Thoracic aorta (tissue), 2 donors: ENCODE measurements at regions not wholly inside any gene's neighbourhood (a gene's known extent, or its start where the extent isn't known, plus 50 kb on each side); places are given as distances from the start of the nearest gene placed in this dataset.

Source experiments
- ATAC-seq: fragments of 150-250 bp; one replicate; pipeline ENCODE4 v1.8.0; 2017; ENCODE audit warnings: low read depth; ENCODE audit not compliant: insufficient number of reproducible peaks, low FRiP score
- DNase-seq: peaks from one replicate; pipeline ENCODE4 v3.0.0-alpha.2; 2020; ENCODE audit warnings: low spot score
- H3K27ac ChIP-seq, 2 donors: fragments of 200-600 bp; sonication (generic); 1 replicate in 1 of 2; 2 replicates in 1 of 2; pipeline ENCODE4 v1.5.1; 2016; ENCODE audit warnings: mild to moderate bottlenecking in 2 of 2, moderate library complexity in 2 of 2
- H3K27me3 ChIP-seq: fragments of 200-600 bp; sonication (generic); replicated peaks from 2 replicates; pipeline ENCODE4 v1.6.0; 2016; ENCODE audit warnings: mild to moderate bottlenecking; ENCODE audit not compliant: insufficient read depth
- H3K36me3 ChIP-seq: fragments of 200-600 bp; sonication (generic); one replicate; pipeline ENCODE4 v1.5.1; 2016
- H3K4me1 ChIP-seq, 2 donors: fragments of 200-600 bp; sonication (generic); 1 replicate in 1 of 2; 2 replicates in 1 of 2; pipeline versions ENCODE4 v1.5.1 to v1.6.0; 2016; ENCODE audit warnings: low read depth in 2 of 2, mild to moderate bottlenecking in 1 of 2; ENCODE audit not compliant: control insufficient read depth in 1 of 2
- H3K4me3 ChIP-seq: fragments of 200-600 bp; sonication (generic); 2 replicates; pipeline ENCODE4 v1.5.1; 2016; ENCODE audit warnings: mild to moderate bottlenecking
- H3K9me3 ChIP-seq: fragments of 200-600 bp; sonication (generic); 2 replicates; pipeline ENCODE4 v1.5.1; 2016
- TF ChIP-seq, protein P1 (sequence below): fragments of 200-600 bp; sonication (generic); IDR thresholded peaks from one replicate; pipeline ENCODE4 v1.5.1; 2019; ENCODE audit warnings: antibody characterized with exemption

- H3K4me3 ChIP-seq: no peak overlapping the region
- no peak overlapping the region for H3K27ac ChIP-seq
- DNase-seq (no peak), ATAC-seq (no peak)
- TF ChIP-seq, protein P1, sequence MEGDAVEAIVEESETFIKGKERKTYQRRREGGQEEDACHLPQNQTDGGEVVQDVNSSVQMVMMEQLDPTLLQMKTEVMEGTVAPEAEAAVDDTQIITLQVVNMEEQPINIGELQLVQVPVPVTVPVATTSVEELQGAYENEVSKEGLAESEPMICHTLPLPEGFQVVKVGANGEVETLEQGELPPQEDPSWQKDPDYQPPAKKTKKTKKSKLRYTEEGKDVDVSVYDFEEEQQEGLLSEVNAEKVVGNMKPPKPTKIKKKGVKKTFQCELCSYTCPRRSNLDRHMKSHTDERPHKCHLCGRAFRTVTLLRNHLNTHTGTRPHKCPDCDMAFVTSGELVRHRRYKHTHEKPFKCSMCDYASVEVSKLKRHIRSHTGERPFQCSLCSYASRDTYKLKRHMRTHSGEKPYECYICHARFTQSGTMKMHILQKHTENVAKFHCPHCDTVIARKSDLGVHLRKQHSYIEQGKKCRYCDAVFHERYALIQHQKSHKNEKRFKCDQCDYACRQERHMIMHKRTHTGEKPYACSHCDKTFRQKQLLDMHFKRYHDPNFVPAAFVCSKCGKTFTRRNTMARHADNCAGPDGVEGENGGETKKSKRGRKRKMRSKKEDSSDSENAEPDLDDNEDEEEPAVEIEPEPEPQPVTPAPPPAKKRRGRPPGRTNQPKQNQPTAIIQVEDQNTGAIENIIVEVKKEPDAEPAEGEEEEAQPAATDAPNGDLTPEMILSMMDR: no peak
- no peaks in the 10 kb centered on the region for H3K4me1 ChIP-seq
- no peaks in the 10 kb centered on the region for H3K36me3 ChIP-seq
- H3K9me3 ChIP-seq: no peaks in the 10 kb centered on the region
- no peaks in the 10 kb centered on the region for H3K27me3 ChIP-seq
Observed at GRCh38 chr18:65459741-65460140, 291.1 kb upstream of the CDH7 start.

GRCh38 chr18:65458871-65459270 lies 291.9 kb upstream of the CDH7 start:
- H3K4me1 ChIP-seq: no peaks in the 10 kb centered on the region
- no peaks in the 10 kb centered on the region for H3K9me3 ChIP-seq
- no peak overlapping the region for H3K4me3 ChIP-seq
- no peak for ATAC-seq
- DNase-seq: no peak
- H3K36me3 ChIP-seq: no peaks in the 10 kb centered on the region
- H3K27me3 ChIP-seq: no peaks in the 10 kb centered on the region
- H3K27ac ChIP-seq: no peak overlapping the region
- TF ChIP-seq, protein P1: no peak

- Histone ChIP-seq H3K36me3 (no peaks in the 10 kb centered on the region), H3K27ac (no peak overlapping the region), H3K4me1 (no peaks in the 10 kb centered on the region), H3K9me3 (no peaks in the 10 kb centered on the region), H3K27me3 (no peaks in the 10 kb centered on the region), H3K4me3 (no peak overlapping the region)
- ATAC-seq (no peak), DNase-seq (no peak)
- TF ChIP-seq, protein P1: no peak
Observed at GRCh38 chr18:65439188-65439587, 311.6 kb upstream of the CDH7 start.

GRCh38 chr18:65436430-65436829 lies 314.4 kb upstream of the CDH7 start:
- Histone ChIP-seq H3K36me3 (no peaks in the 10 kb centered on the region), H3K27ac (no peak overlapping the region), H3K9me3 (no peaks in the 10 kb centered on the region), H3K4me1 (no peaks in the 10 kb centered on the region), H3K4me3 (no peak overlapping the region), H3K27me3 (no peaks in the 10 kb centered on the region)
- TF ChIP-seq, protein P1: no peak
- DNase-seq (no peak), ATAC-seq (no peak)

- ATAC-seq (no peak), DNase-seq (no peak)
- TF ChIP-seq, protein P1: no peak
- Histone ChIP-seq H3K9me3 (no peaks in the 10 kb centered on the region), H3K4me1 (no peaks in the 10 kb centered on the region), H3K27ac (no peak overlapping the region), H3K27me3 (no peaks in the 10 kb centered on the region), H3K36me3 (no peaks in the 10 kb centered on the region), H3K4me3 (no peak overlapping the region)
Observed at GRCh38 chr18:65435534-65435933, 315.3 kb upstream of the CDH7 start.
